ENCODE measurements at regions not wholly inside any gene's neighbourhood (a gene's known extent, or its start where the extent isn't known, plus 50 kb on each side); places are given as distances from the start of the nearest gene placed in this dataset.
"Not testable (repeated sequence)": the region's sequence is repeated elsewhere in the genome, so short reads cannot be mapped to it uniquely, and the experiment has no call there.

DNA sequence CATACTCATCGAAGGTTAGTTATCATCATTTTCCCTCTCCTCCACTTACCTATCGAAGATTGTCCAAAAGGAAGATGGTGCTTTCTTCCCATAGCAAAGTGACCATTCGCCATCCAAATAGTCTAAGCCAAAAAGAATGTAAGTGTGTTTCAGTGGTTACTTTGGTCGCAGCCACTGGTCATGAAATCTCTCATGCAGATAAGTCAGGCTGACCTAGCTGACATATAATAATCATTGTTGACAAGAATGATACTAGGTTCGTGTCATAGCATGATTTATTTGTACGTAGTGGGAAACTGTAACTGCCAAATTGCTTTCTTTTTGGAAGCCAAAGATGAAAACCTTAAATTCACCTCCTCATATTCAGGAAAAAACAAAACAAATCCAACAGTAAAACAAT is 89.6 kb upstream of the PMAIP1 start:
- no peak for DNase-seq
- intact Hi-C loops (cut with DNase I), result no loop called here

DNA sequence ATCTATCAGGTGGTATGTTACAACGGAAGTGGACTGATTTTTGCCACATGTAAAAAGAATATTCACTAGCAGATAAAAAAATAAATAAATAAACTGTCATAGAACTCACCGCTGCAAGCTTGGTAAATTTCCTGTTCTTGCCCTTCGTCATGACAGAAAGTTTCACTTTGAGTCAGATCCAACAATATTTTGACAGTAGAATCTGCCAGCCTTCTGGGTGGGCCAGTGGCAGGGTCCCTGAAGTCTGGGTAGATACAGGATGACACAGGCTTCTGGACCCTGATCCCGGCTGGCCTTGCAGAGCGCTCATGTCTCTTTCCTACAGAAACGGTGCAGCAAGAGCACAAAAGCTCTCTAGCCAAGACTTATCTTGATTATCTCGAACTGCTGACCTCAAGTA is 97.8 kb upstream of the PMAIP1 start:
- intact Hi-C loops (cut with DNase I), result no loop called here

DNA sequence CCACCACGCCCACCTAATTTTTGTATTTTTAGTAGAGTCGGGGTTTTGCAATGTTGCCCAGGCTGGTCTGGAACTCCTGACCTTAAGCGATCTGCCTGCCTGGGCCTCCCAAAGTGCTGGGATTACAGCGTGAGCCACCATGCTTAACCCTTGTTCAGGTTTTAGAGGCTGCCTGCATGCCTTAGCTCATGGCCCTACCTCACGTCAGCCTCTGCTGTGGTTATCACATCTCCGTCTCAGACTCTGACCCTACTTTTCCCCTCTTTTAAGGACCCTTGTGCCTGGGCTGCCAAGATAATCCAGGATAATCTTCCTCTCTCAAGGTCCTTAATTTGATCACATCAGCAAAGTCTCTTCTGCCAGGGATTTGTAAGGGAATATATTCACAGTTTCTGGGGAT is 98.2 kb upstream of the PMAIP1 start:
- DNase-seq, result no peak
- intact Hi-C loops (cut with DNase I), result no loop called here

More for the DNA sequence above, 97.8 kb upstream of the PMAIP1 start:
- no peak for DNase-seq

DNA sequence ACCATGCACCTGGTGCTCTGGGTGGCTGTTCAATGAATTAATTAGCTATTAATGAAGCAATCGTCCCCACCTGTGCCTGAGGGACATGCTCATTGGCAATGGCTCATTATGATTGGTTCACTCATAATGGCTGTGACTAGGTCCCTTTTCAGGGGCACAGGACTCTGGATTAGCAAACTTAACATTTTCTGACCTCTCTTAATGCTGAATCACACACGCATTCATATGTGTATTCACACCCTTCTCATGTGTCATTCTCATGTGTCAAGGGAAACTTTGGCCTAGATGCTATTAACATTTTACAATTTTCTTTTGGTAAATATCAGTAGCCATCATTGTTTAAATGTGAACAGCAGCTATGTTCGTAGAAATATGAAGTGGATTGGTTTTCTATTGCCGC is 98.9 kb upstream of the PMAIP1 start:
- intact Hi-C loops (cut with DNase I), result no loop called here
- DNase-seq, result no peak

DNA sequence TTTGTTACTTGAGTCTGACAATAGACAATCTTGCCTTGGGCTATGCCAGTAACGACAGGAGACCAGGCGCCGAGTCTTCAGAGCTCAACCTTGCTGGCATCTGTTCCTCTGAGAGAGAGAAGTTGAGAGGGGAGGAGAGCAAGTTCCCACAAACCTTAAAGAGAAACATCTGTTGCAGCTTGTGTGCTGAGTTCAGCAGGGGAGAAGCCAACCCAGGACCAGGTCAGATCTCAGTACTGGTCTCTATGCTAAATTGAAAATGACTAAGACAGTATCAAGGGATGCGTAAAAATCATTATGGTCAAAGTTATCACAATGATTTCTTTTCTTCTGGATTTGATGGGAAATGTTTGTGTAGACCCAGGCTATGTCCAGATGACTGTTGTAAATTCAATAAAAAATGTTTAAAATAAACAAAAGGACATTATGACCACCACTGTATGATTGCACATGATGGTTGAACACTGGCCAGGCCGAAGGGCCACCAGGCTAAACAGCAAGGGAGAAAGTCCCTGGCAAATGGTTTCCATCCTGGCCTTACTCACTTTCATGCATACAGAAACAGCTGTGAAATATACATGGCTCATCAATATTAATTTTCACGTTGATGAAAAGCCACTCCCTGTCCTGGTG is 100.3 kb upstream of the PMAIP1 start:
- intact Hi-C loops (cut with DNase I), result no loop called here
- no peak for DNase-seq

DNA sequence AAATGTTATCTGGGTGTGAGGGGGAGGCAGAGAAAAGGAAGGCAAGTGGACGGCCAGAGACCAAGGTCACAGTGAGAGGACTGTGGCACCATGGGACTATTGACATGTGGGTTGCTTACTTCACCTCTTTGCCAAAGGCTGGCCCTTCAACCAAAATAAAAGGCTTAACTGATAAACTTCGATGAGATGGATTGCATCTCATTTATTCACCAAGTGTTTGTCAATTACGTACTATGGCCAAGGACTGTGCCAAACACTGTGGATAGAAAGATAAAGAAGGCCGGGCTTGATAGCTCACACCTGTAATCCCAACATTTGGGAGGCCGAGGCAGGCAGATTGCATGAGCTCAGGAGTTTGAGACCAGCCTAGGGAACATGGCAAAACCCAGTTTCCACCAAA is 98.7 kb upstream of the CCBE1 start:
- no peak for DNase-seq
- intact Hi-C loops (cut with DNase I), result no loop called here

DNA sequence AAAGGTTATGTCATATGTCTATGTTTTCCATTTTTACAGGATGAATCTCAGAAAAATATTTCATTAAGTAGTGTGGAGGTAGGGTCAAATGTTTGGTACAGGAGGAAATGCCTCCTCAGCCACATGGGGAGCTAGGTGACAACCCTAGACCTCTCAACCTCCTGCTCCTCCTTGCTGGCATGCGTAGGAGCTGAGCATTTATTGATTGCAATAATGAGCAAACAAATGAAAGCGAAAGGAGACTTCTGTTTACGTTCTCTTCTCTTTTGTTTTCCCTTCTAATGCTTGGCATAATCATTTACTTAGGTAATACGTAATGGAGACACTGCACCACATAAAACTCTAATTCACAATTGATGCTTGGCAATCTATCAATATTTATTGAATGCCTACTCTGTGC is 95.1 kb upstream of the CCBE1 start:
- intact Hi-C loops (cut with DNase I), result no loop called here
- DNase-seq, result no peak

DNA sequence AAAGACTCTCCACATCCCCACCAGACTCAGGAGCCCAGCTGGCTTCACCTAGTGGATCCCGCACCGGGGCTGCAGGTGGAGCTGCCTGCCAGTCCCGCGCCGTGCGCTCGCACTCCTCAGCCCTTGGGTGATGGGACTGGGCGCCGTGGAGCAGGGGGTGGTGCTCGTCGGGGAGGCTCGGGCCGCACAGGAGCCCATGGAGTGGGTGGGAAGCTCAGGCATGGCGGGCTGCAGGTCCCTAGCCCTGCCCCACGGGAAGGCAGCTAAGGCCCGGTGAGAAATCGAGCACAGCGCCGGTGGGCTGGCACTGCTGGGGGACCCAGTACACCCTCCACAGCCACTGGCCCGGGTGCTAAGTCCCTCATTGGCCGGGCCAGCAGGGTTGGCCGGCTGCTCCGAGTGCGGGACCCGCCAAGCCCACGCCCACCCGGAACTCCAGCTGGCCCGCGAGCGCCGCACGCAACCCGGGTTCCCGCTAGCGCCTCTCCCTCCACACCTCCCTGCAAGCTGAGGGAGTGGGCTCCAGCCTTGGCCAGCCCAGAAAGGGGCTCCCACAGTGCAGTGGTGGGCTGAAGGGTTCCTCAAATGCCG is 93.2 kb upstream of the CCBE1 start:
- DNase-seq; intact Hi-C loops (cut with DNase I): not testable (repeated sequence)

DNA sequence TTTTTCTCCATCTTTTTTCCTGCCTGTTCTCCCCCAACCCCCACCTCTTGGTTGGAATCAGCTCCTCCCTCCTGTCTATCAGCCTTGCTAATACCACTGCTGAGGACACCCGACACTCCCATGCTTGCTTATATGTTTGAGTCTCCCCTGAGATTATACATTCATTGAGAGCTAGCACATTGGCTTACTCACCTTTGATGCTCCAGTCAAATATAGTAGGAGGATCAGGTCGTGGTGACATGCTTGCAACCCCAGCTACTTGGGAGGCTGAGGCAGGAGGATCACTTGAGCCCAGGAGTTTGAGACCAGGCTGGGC is 91.5 kb upstream of the CCBE1 start:
- DNase-seq, result no peak
- intact Hi-C loops (cut with DNase I), result no loop called here

DNA sequence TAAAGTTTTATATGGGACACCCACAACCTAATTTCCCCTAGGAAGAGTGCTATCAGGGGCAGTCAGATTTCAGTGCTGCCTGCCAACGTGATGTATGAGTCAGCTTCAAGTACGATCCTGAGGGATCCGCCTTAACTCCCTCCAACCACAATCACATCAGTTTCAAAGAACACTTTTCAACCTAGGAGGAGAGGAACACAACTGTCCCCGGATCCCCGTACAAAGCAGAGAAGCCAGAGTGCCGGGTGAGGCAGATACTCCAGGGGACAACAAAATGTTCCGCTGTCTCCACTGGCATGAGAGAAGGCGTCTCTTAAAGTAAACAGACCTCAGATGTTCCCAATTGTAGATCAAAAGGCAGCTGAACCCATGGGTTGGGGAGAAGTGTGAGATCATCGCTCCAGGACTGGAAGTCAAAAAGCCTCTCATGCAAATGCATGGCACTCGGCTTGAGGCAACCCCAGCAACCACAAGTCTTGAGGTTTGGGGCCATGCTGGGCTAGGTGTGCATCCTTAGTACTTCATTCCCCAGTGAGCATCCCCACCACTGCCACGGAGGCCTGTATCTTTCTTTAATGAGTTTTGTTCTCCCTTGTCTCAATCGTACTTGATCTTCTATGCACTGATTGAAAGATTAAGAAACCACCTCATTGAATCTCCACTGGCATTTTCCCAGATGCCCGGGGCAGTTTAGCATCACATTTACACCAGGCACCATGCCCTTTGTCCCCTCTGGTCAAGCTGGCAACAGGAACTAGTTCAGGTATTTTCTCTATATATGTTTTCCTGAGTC is 91.0 kb upstream of the CCBE1 start:
- intact Hi-C loops (cut with DNase I), result no loop called here
- DNase-seq, result no peak

DNA sequence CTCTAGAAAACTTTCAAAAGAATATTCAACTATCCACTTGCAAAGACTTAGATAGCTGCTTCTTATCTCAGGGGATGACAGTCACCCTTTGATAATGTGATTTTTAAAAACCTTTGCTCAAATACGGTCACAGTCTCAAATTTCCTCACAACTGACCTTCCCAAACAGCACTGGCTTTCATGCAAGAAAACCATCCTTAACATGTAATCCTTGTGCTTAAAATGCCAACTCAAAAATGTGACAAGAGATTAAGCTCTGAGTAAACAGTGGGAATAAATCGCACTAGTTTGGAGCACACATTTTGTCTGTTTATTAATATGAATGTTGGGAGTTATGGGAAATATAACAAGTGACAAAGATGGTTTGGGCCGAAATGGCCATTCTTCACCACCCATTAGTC is 87.5 kb upstream of the CCBE1 start:
- intact Hi-C loops (cut with DNase I), result no loop called here

DNA sequence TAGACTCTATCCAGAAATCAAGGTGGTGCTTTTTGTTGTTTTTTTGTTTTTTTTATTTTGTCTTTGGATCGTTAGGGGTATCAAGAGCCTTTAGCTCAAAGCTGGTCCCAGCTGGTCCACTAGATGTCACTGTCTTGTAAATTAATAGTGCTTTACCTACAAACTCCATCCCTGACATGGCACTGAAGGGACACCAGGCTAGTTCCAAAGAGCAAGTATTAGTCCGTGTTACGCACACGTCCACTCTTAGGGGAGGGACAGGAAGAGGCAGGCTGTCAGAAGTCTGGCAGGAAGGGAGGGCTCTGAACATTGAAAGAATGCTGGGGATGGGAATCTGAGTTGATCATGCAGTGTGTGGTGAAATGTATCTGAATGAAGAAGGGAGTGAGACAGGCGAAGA is 85.9 kb upstream of the CCBE1 start:
- intact Hi-C loops (cut with DNase I), result no loop called here
- DNase-seq, result no peak

More for the DNA sequence above, 87.5 kb upstream of the CCBE1 start:
- DNase-seq, result no peak

DNA sequence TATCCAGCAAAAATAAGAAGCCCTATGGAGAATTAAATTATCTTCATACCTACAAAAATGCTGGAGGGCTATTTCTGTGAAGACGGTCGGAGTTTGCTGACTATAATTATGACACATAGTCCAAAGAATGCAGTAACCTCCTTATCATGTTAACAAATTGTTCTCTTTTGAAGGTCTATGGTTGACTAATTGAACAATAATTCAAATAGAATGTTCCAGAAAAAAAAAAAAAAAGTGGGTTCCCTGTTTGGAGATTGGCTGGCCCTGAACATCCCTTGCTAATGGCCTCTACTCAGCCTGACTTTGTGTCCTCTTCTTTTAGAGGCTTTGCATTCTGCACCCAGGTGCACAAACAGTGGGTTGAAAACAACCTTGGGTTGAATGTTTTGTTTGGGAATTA is 82.8 kb upstream of the CCBE1 start:
- no peak for DNase-seq
- intact Hi-C loops (cut with DNase I), result no loop called here

DNA sequence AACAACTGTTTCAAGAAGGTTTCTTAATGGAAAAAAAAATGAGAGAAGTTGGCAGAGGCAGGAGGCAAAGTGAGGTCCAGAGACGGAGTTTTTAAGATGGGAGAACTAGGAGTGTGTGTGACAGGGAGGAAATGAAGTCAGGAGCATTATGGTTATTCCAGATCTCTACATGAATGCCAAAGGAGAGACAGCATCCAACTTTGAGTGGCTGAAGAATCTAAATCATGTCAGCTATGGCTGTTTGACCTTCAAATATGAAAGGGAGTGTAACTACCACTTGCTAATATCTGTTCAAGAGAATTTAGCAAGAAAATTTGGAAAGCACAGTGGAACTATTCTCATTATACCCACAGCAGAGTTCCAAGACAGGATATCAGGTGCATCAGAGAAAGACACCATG is 81.2 kb upstream of the CCBE1 start:
- intact Hi-C loops (cut with DNase I), result no loop called here
- no peak for DNase-seq

DNA sequence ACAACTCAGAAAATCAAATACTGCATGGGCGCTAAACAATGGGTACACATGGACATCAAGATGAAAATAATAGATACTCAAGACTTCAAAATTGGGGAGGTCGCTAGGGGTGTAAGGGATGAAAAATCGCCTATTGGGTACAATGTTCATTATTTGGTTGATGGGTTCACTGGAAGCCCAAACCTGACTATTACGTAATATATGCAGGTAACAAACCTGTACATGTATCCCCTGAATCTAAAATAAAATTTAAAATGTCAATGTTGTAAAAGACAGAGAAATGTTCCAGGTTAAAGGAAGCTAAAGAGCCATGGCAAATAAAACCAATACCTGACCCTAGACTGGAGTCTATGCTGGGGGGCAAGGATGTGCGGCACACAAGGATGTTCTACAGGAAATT is 80.4 kb upstream of the CCBE1 start:
- DNase-seq, result no peak
- intact Hi-C loops (cut with DNase I), result no loop called here

DNA sequence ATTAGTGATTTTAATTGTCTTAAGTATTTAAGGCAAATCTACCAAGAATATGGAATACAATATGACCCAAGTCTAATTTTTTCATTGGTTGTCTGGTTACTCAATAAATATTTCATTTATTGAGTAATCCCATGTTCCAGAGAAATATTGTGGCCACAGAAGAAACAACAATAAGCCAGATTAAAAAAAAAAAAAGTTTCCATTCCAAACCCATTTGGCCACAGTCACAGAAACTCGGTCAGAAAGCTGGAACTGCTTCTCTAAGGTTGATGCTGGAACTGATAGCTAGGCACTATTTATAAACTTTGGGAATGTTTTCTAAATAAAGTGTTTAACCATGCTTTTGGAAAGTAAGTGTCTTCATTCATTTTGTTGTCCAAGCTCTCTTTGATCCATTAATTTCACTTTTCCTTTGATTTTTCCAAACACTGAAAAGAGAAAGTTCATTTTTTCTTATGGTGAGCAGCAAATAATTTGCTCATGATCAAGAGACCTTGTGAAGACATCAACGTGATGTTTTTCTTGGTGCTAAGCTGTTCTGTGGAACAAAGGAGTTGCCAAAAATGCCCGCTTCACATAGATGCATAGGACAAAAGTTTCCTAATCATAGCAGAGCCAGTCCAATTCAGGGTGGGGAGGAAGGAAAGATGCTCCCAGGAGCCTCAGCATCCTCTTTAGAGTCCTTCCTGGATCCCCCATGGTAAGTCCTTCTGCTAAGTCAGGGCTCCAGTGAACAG is 72.1 kb upstream of the CCBE1 start:
- intact Hi-C loops (cut with DNase I), result no loop called here

DNA sequence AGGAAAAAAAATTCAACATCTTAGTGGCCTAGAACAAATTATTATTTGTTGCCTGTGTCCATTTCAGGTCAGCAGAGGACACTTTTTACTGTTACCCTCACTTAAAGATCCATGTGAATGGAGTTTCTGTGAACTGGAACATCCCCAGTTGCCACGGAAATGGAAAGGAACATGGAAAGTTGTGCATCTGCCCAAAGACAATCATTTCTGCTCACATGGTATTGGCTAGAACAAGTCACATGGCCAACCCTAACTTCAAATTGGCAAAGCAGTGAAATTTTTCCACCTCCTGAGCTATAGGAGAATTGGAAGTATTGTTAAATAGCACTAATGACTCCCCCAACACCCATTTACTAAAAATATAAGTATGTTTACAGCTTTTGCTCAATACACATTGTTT is 71.2 kb upstream of the CCBE1 start:
- intact Hi-C loops (cut with DNase I), result no loop called here
- DNase-seq, result no peak

More for the DNA sequence above, 72.1 kb upstream of the CCBE1 start:
- no peak for DNase-seq

DNA sequence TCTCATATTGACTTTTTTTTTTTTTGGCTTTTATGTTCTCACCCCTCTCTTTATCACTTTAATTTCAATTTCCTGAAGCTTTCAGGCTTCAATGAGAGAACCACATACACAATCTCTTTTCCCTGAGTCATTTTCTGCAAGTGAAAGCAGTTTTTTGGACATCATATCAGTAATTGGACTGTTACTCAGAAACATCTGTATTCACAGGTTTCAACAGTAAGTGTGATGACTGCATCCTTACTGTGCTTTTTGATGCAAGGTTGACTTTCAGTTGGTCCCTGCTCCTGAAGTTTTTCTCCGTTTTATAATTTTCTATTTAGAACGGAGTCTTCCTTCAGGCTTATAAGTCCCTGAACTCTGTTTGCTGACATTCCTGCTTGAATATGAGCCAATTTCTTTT is 70.5 kb upstream of the CCBE1 start:
- intact Hi-C loops (cut with DNase I), result no loop called here

DNA sequence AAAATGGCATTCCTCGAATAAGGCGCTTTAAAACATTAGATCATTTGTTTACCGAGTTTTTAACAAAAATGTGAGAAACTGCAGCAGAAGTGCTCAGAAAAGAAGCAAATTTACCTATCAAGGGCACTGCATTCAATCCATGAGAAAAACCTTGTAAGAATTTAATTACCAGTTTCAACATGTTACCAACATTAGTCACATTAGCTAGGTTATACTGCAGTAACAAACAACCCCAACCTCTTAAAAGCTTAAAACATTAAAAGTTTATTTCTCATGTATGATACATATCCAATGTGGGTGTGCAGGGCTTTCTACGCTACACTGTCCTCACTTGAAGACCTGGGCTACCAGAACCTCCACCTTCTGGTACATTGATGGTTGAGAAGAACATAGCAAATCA is 68.1 kb upstream of the CCBE1 start:
- no peak for DNase-seq
- intact Hi-C loops (cut with DNase I), result no loop called here

More for the DNA sequence above, 70.5 kb upstream of the CCBE1 start:
- DNase-seq, result no peak

DNA sequence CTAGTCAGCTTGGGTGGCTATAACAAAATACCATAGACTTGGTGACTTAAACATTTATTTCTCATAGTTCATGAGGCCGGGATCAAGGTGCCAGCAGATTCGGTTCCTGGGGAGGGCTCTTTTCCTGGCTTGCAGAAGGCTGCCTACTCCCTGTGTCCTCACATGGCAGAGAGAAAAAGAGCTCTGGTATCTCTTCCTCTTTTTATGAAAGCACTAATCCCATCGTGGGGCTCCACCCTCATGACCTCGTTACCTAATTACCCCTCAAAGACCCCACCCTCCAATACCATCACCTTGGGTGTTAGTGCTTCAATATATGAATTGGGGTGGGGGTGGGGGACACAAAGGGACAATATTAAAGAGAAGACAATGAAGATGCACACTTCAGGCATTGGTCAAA is 67.1 kb upstream of the CCBE1 start:
- intact Hi-C loops (cut with DNase I), result no loop called here
- no peak for DNase-seq

DNA sequence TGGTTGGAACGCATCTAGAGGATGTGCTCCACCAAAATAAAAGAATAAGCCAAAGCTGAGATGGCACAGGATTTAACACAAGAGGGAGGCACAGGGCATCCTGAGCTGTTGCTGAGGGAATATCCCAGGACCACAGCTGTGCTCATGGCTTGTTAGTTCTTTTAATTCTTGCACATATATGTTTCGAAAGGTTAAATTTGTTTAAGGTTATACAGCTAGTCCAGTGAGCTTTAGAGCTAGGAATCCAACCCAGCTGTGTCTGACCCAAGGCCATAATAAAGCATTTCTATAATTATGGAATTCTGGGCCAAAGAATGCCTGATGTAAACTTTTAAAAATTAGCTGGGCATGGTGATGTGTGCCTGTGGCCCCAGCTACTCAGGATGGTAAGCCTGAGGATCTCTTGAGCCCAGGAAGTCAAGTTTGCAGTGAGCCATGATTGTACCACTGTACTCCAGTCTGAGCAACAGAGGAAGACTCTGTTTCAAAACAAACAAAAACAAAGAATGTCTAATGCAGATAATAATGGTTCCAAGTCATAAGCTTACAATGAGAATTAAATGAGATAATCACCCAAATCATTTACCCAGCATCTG is 66.4 kb upstream of the CCBE1 start:
- intact Hi-C loops (cut with DNase I), result no loop called here

More for the DNA sequence above, 66.4 kb upstream of the CCBE1 start:
- DNase-seq, result no peak

All from posterior cingulate gyrus (tissue), 11 donors.